ENCODE measurements at regions not wholly inside any gene's neighbourhood (a gene's known extent, or its start where the extent isn't known, plus 50 kb on each side); places are given as distances from the start of the nearest gene placed in this dataset.

GRCh38 chr6:164130585-164130984 lies 716.1 kb downstream of the QKI start:
- intact Hi-C loops (cut with micrococcal nuclease): no loop called here
- H3K27me3 ChIP-seq (ENCODE audit: insufficient read depth, low read length): no peaks in the 10 kb centered on the region
- H2AFZ ChIP-seq (ENCODE audit: low read depth, low read length, poor library complexity, severe bottlenecking): no peak overlapping the region
- DNase-seq (ENCODE audit: low read depth, low spot score): no peak
- POLR2A ChIA-PET: no interaction called here
- H3K9me2 ChIP-seq (ENCODE audit: insufficient read depth): no peaks in the 10 kb centered on the region
- H3K36me3 ChIP-seq (ENCODE audit: control insufficient read depth in 1 of 2, insufficient read depth in 2 of 2, low read length in 2 of 2): no peaks in the 10 kb centered on the region
- no peak overlapping the region for H3K4me3 ChIP-seq (replicated peaks in 1 of 2; ENCODE audit: low read depth in 1 of 2, low read length in 2 of 2)
- H3K79me2 ChIP-seq (ENCODE audit: insufficient read depth, low read length): no peaks in the 10 kb centered on the region
- no peak for ATAC-seq
- CTCF ChIA-PET: no interaction called here
- no peaks in the 10 kb centered on the region for H4K20me1 ChIP-seq (ENCODE audit: insufficient read depth)
- RAD21 ChIA-PET (ENCODE audit: low non-redundant PET in 1 of 2, low total read pairs in 2 of 2, uncharacterized antibody in 2 of 2, unreplicated experiment in 2 of 2): no interaction called here
- H3K27ac ChIP-seq (ENCODE audit: low read depth, low read length): no peak overlapping the region
- no peak overlapping the region for H3K4me2 ChIP-seq (ENCODE audit: low read length)
- H3K9ac ChIP-seq (ENCODE audit: low read length): no peak overlapping the region
- TF ChIP-seq CTCF (IDR thresholded peaks at IDR 0.05 in 2 of 3, conservative IDR thresholded peaks at IDR 0.05 in 1 of 3; ENCODE audit: borderline replicate concordance in 1 of 3, insufficient read depth in 1 of 3, low read depth in 2 of 3, low read length in 2 of 3): no peak
- TF ChIP-seq POLR2AphosphoS5 (IDR thresholded peaks at IDR 0.05; ENCODE audit: low read depth, low read length): no peak
- TF ChIP-seq YY1 (IDR thresholded peaks at IDR 0.05; ENCODE audit: extremely low read depth, insufficient replicate concordance, low read depth, low read length): no peak
- no peak for TF ChIP-seq REST (IDR thresholded peaks at IDR 0.05; ENCODE audit: low read depth)
- TF ChIP-seq ELF1 (IDR thresholded peaks at IDR 0.05; ENCODE audit: borderline replicate concordance, low read depth): no peak
- no peak for TF ChIP-seq EZH2 (IDR thresholded peaks at IDR 0.05)
- no peak for TF ChIP-seq ZFX (IDR thresholded peaks at IDR 0.05)
- no peak for TF ChIP-seq CEBPB (IDR thresholded peaks at IDR 0.05; ENCODE audit: low read depth)
- no peak for TF ChIP-seq EGR1 (IDR thresholded peaks at IDR 0.05; ENCODE audit: low read depth)
- no peak for TF ChIP-seq ATF3 (IDR thresholded peaks at IDR 0.05)
- TF ChIP-seq EZH2phosphoT487 (IDR thresholded peaks at IDR 0.05; ENCODE audit: borderline replicate concordance): no peak
- TF ChIP-seq POLR2A (IDR thresholded peaks at IDR 0.05; ENCODE audit: borderline replicate concordance, extremely low read depth, insufficient read depth, insufficient read length): no peak
- no peak for TF ChIP-seq MAX (IDR thresholded peaks at IDR 0.05)
- TF ChIP-seq ZNF274 (IDR thresholded peaks at IDR 0.05; ENCODE audit: low read depth, low read length): no peak
- no peak for TF ChIP-seq ZBTB33 (IDR thresholded peaks at IDR 0.05; ENCODE audit: extremely low read depth, insufficient replicate concordance, low read length)
- no peak for TF ChIP-seq CBX3 (IDR thresholded peaks at IDR 0.05; ENCODE audit: low read depth)
- no peaks in the 10 kb centered on the region for H3K4me1 ChIP-seq (ENCODE audit: control insufficient read depth in 1 of 2, insufficient read depth in 2 of 2, low read length in 2 of 2)
- no TSS peak for BruUV-seq (replicated peaks)
- H3K9me3 ChIP-seq (ENCODE audit: control insufficient read depth in 1 of 2, insufficient read depth in 1 of 2, low read depth in 1 of 2, low read length in 2 of 2): peaks cover 0 to 2% of the 10 kb centered on the region in 2 experiments; a peak in 1 of 4 replicates
